ENCODE measurements at regions not wholly inside any gene's neighbourhood (a gene's known extent, or its start where the extent isn't known, plus 50 kb on each side); places are given as distances from the start of the nearest gene placed in this dataset.

- DNase-seq (ENCODE audit: low spot score): no peak
These were observed 592.2 kb downstream of the REEP3 start for GRCh38 chr10:64113375-64113774.

DNA sequence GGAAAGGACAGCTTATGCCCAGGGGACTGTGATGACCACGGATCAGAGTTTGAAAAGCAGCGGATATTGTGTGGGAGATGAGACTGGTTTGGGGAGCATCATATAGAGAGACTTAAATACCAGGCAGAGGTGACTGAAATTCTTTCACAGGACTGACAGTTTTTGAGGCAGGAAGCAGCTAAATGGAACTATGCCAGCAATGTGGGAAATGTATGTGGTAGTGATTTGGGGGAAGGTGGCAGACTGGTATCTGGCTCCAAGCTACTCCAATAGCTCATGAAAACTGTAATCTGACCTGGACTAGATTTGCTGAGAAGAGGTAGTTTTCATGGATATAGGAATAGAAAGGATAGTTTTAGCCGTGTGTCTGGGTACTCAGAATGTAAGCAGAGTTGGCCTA is 592.6 kb downstream of the REEP3 start:
- no peak for DNase-seq (ENCODE audit: low spot score)

GRCh38 chr10:64115471-64115870 is 594.3 kb downstream of the REEP3 start:
- no peak for DNase-seq (ENCODE audit: low spot score)

DNA sequence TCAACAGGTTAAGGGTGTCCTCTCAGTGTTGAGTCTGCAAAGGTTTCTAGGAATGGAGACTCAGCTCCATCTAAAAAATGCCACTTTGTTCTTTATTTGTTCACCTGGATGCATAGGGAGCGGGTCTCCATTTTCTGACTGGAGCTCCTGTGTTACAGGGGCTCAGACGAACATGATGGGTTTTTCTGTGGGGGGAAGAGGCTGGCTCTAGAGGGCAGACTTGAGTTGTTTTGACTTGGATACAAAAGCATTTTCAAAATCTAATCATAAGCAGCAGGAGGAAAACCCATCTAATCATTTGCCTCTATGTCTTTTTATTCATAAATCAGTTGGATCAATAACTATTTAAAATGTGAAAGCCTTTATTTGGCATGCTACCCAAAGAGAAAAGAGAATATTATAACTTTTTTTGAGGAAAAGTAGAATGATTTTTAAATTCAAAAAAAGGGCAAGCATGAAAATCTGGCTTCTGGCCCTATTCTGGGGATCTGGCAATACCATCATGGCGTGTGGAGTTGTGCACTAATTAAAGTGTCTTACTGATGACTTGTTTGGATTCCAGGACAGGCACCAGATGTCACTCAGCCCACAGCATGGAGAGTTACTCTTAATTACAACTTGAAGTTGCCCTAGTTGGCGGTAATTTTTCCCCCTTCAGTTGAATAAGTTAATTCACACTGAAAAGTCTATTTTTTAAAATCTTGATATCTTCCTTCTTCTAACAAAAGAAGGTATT is 594.9 kb downstream of the REEP3 start:
- peak; percentile 58 for DNase-seq (ENCODE audit: low spot score)

DNA sequence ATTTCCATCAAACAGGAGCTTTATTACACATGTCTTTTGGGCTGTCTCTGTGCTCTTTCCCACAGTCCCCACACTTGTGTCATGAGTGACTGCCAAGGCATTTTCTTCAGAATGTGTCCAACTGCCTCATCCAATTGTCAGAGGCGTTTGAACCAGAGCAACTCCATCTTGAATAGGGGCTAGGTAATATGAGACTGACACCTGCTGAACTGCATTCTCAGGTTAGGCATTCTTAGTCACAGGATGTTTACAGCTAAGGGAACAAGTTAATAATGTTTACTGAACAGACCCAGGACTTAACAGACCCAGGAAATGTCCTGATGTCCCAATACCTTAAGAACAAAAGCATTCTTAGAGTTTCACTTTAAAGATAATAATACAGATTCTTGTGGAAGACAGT is 595.5 kb downstream of the REEP3 start:
- DNase-seq (ENCODE audit: low spot score): no peak

- DNase-seq (ENCODE audit: low spot score): no peak
These were observed 597.5 kb downstream of the REEP3 start for GRCh38 chr10:64118736-64119135.

GRCh38 chr10:64120301-64120980 is 599.2 kb downstream of the REEP3 start:
- DNase-seq (ENCODE audit: low spot score): peak; percentile 37

- no peak for DNase-seq (ENCODE audit: low spot score)
These were observed 609.0 kb downstream of the REEP3 start for GRCh38 chr10:64130152-64130551.

- DNase-seq (ENCODE audit: low spot score): no peak
These were observed 613.5 kb downstream of the REEP3 start for GRCh38 chr10:64134676-64135075.

DNA sequence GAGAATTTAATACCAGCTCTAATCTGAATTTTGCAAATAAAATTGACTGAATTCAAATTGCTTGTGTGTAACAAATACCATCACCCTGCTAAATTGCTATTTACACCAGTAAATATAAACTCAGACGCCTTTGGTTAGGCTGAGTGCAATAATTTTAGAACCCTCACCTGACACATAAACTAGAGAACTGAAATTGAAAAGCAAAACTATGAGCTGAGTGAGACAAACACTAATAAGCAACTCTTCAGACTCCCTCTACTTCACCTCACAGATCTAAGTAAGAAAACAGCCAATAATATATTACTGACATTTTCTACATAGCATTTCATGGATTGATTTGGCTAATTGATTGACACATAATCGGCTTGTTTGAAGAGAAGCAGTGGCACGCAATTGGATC is 621.2 kb downstream of the REEP3 start:
- DNase-seq (ENCODE audit: low spot score): no peak

- DNase-seq (ENCODE audit: low spot score): no peak
These were observed 627.4 kb downstream of the REEP3 start for GRCh38 chr10:64148607-64149006.

DNA sequence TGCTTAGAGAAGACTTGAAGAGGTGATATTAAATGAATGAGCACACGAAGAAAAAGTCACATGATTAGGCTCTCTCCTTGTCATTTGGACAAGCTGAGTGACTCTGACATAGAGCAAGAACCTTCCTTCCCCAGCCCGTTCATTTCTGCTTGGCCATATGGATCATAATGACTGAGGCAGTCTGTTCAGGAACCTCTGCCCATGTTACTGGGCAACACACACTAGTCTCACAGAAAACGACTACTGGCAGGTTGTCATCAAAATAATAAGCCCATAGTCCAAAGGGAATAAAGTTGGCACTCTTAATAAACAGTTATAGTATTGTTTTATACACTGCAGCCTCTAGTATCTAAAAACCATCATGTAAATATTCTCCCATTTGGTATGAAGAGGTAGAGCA is 635.0 kb downstream of the REEP3 start:
- no peak for DNase-seq (ENCODE audit: low spot score)

DNA sequence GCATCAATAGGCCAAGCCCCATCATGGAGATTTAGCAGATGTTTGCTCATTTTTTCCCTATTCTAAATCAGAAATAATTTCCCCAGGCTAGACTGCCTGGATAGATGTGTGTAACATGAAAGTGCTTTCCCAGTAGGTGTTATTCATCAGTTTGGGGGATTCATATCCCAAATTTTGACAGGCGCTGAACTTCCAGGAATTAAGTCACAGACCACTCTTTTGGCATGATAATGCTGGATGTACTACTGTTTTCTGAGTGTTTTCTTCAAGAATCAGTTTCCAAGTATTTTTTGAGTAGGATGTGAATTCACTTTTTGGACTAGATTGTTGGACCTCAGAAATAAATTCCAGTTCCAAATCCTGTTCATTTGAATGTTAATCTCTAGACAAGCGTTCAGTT is 637.4 kb downstream of the REEP3 start:
- DNase-seq (ENCODE audit: low spot score): no peak

DNA sequence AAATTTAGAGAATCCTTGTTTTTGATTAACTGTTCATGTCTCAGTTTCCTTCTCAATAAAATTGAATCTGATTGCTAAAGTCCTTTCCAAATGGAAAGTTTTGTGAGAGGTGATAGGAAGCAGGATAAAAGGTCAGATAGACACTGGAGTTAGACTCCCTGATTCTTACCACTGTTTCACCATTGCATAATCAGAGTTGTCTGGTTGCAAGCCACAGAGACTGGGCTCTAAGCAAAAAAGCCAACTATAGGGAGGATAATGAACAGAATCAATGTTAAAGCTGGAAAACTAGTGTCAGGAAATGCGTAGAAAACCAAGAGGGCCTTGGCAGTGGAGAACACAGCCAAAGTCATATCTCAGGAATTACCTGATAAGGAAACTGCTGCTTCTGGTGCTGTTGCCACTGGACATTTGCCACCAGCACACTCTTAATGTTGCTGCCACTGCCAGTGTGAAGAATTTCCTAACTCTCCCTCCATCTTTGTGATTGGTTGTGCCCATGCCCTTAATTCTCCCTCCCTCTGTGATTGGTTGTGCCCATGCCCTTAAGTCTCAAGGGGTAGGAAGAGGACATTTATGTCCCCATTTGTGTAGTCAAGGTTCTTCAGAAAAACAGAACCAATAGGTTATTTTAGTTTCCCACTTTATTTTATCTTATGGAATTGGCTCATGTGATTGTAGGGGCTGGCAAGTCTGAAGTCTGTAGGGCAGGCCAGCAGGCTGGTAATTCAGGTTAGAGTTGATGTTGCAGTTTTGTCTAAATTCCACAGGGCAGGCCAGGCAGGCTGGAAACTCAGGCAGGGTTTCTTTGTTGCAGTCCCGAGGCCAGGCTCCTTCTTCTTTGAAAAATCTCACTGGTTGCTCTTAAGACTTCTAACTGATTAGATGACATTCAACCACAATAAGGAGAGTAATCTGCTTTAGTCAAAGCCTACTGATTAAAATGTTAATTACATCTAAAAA is 639.0 kb downstream of the REEP3 start:
- DNase-seq (ENCODE audit: low spot score): no peak

DNA sequence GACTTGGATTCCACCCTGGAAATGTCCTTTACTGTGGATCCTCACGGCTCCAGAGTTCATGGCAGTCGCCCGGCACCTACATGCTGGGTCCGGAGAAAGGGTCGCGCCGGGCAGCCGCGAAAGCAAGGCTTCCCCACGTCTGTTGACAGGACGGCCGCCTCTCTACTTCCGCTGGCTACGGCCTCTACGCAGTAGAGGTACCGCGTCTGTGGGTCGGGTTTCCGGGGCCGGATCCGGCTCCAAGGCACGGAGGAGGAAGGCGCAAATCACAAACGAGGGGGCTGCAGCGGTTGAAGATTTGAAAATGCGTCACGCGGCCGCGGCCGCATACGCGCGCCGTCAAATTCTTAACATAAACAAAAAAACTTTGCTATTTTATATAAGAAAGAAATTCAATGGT is 649.6 kb downstream of the REEP3 start:
- no peak for DNase-seq (ENCODE audit: low spot score)

DNA sequence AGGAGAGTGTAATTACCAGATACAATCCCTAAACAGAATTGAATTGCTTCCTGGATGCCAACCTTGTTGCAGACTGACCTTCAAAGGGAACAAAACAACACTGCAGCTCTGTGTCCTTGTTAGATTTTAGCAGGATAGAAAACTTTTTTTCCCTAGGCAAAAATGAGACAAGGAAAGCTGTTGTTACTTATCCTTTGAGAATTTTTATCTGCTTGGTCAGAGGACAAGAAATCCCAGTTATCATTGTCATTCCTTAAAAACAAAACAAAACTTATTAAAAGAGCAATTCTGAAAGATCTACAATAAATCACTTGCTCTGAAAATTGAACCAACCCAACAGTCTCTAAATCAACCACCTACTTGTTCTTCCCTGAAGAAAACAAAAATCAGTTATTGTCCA is 652.6 kb downstream of the REEP3 start:
- DNase-seq (ENCODE audit: low spot score): no peak

DNA sequence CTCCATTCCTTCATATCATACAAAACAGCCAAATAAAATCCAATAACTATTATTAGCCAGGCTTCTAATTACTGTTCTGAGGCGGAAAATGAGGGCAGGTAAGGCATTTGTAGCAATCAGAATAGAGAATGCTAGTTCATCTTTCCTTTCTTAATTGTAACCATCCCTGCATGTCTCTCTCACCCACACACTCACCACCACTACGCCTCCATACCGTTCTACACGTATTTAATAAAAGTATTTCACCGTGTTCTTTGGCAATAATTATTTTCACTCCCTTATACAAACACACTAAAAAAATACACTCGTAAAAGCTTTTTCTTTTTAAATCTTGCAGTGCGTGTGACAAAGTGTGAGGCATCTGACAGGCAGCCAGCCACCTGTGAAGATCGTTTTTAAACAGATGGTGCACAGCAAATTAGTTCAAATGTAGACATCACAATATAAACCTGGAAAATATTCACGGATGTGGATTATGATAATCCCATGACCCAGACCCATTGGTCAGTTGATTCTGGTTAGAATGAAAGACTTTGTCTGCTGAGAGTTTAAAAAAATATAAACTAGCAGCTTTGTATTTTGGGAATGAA is 653.6 kb downstream of the REEP3 start:
- DNase-seq (ENCODE audit: low spot score): no peak

GRCh38 chr10:64175271-64175962 is 654.2 kb downstream of the REEP3 start:
- no peak for DNase-seq (ENCODE audit: low spot score)

- DNase-seq (ENCODE audit: low spot score): no peak
These were observed 661.5 kb downstream of the REEP3 start for GRCh38 chr10:64182671-64183070.

GRCh38 chr10:64191286-64191685 is 670.1 kb downstream of the REEP3 start:
- no peak for DNase-seq (ENCODE audit: low spot score)

- DNase-seq (ENCODE audit: low spot score): no peak
These were observed 675.6 kb downstream of the REEP3 start for GRCh38 chr10:64196638-64197315.
